Loucy (cell line): ENCODE measurements at regions not wholly inside any gene's neighbourhood (a gene's known extent, or its start where the extent isn't known, plus 50 kb on each side); places are given as distances from the start of the nearest gene placed in this dataset.

Source experiments
- CTCF ChIP-seq: fragments of 200-600 bp; sonication (generic); conservative IDR thresholded peaks from 2 replicates; pipeline ENCODE4 v1.5.1; 2014; ENCODE audit warnings: mild to moderate bottlenecking, antibody characterized with exemption, low read length
- EZH2phosphoT487 ChIP-seq: fragments of 200-600 bp; IDR thresholded peaks from 2 replicates; pipeline ENCODE4 v1.6.1; 2018; ENCODE audit warnings: antibody characterized with exemption, mild to moderate bottlenecking, moderate library complexity, borderline replicate concordance

GRCh38 chr5:61969755-61970154 lies 336.3 kb upstream of the KIF2A start:
- TF ChIP-seq CTCF = no peak
- no peak for TF ChIP-seq EZH2phosphoT487
